WTC11 (cell line): ENCODE measurements at regions not wholly inside any gene's neighbourhood (a gene's known extent, or its start where the extent isn't known, plus 50 kb on each side); places are given as distances from the start of the nearest gene placed in this dataset.

Experiments
- ATAC-seq: fragments of 200-7000 bp; cut with Tn5 transposase; 2 replicates; pipeline ENCODE4 v1.10.0; 2021; ENCODE audit warnings: mild to moderate bottlenecking, moderate library complexity
- CTCF ChIA-PET: fragments of 300-600 bp; sonication (Branson Sonifier 250); formaldehyde crosslinking; loops from one replicate; lab custom pipeline; 2021; ENCODE audit warnings: antibody characterized with exemption; lab: Charles Lee
- POLR2A ChIA-PET: fragments of 350-600 bp; sonication (Branson Sonifier 250); formaldehyde crosslinking; loops from one replicate; lab custom pipeline; 2021; ENCODE audit warnings: antibody characterized with exemption; lab: Charles Lee
- DNase-seq: peaks from one replicate; pipeline ENCODE4 v3.0.0; 2021; ENCODE audit warnings: low spot score
- H3K27ac Mint-ChIP-seq: 2 replicates; pipeline ENCODE4 v1.8.0; 2021; ENCODE audit warnings: mixed read lengths
- H3K27me3 Mint-ChIP-seq: 2 replicates; pipeline ENCODE4 v1.8.0; 2021; ENCODE audit warnings: low read depth, mild to moderate bottlenecking, moderate library complexity, mixed read lengths
- H3K36me3 Mint-ChIP-seq: 2 replicates; pipeline ENCODE4 v1.8.0; 2021; ENCODE audit warnings: mixed read lengths
- H3K4me1 Mint-ChIP-seq: 2 replicates; pipeline ENCODE4 v1.8.0; 2022; ENCODE audit warnings: mixed read lengths
- H3K4me3 Mint-ChIP-seq: 2 replicates; pipeline ENCODE4 v1.8.0; 2021; ENCODE audit warnings: mild to moderate bottlenecking, moderate library complexity, mixed read lengths
- H3K9me3 Mint-ChIP-seq: 2 replicates; pipeline ENCODE4 v1.8.0; 2021; ENCODE audit warnings: mixed read lengths
- ATF1 ChIP-seq: sonication (generic); formaldehyde crosslinking; IDR thresholded peaks from 2 replicates; pipeline ENCODE4 v1.8.1; 2023; ENCODE audit warnings: mild to moderate bottlenecking, moderate library complexity, missing genetic modification reagents
- ATF2 ChIP-seq: sonication (generic); formaldehyde crosslinking; IDR thresholded peaks from 2 replicates; pipeline ENCODE4 v1.8.1; 2022; ENCODE audit warnings: low read depth, missing genetic modification reagents, borderline replicate concordance
- ATF3 ChIP-seq: sonication (generic); formaldehyde crosslinking; conservative IDR thresholded peaks from 2 replicates; pipeline ENCODE4 v1.8.1; 2022; ENCODE audit warnings: mild to moderate bottlenecking, missing genetic modification reagents
- ETV6 ChIP-seq: sonication (generic); formaldehyde crosslinking; IDR thresholded peaks from 2 replicates; pipeline ENCODE4 v1.8.1; 2022; ENCODE audit warnings: mild to moderate bottlenecking, missing genetic modification reagents
- GABPB1 ChIP-seq: sonication (generic); formaldehyde crosslinking; IDR thresholded peaks from 2 replicates; pipeline ENCODE4 v1.8.1; 2023; ENCODE audit warnings: mild to moderate bottlenecking, missing genetic modification reagents
- PRRX2 ChIP-seq: fragments of 250-450 bp; sonication (Bioruptor Pico); IDR thresholded peaks from 2 replicates; pipeline ENCODE4 v1.8.0; 2021; ENCODE audit warnings: mild to moderate bottlenecking
- TEAD4 ChIP-seq: sonication (generic); formaldehyde crosslinking; IDR thresholded peaks from 2 replicates; pipeline ENCODE4 v1.8.0; 2022; ENCODE audit warnings: mild to moderate bottlenecking, missing genetic modification reagents
- USF1 ChIP-seq: sonication (generic); formaldehyde crosslinking; IDR thresholded peaks from 2 replicates; pipeline ENCODE4 v1.8.0; 2022; ENCODE audit warnings: mild to moderate bottlenecking, missing genetic modification reagents
- ZNF396 ChIP-seq: fragments of 250-450 bp; sonication (Bioruptor Pico); IDR thresholded peaks from 2 replicates; pipeline ENCODE4 v1.8.0; 2021; ENCODE audit warnings: mild to moderate bottlenecking, moderate library complexity, borderline replicate concordance
- ZNF671 ChIP-seq: fragments of 250-450 bp; sonication (Bioruptor Pico); IDR thresholded peaks from 2 replicates; pipeline ENCODE4 v1.8.0; 2021; ENCODE audit warnings: mild to moderate bottlenecking
- TF ChIP-seq, protein P1 (sequence below): sonication (generic); formaldehyde crosslinking; IDR thresholded peaks from 2 replicates; pipeline ENCODE4 v1.8.1; 2023; ENCODE audit warnings: mild to moderate bottlenecking, missing genetic modification reagents, borderline replicate concordance
- TF ChIP-seq, protein P2 (sequence below): sonication (generic); formaldehyde crosslinking; IDR thresholded peaks from 2 replicates; pipeline ENCODE4 v1.8.0; 2022; ENCODE audit warnings: missing genetic modification reagents
- TF ChIP-seq, protein P3 (sequence below): sonication (generic); formaldehyde crosslinking; conservative IDR thresholded peaks from 2 replicates; pipeline ENCODE4 v1.8.1; 2023; ENCODE audit warnings: mild to moderate bottlenecking, low read depth, missing genetic modification reagents, moderate library complexity
- TF ChIP-seq, protein P4 (sequence below): sonication (generic); formaldehyde crosslinking; IDR thresholded peaks from 2 replicates; pipeline ENCODE4 v1.8.0; 2023; ENCODE audit warnings: missing genetic modification reagents

DNA sequence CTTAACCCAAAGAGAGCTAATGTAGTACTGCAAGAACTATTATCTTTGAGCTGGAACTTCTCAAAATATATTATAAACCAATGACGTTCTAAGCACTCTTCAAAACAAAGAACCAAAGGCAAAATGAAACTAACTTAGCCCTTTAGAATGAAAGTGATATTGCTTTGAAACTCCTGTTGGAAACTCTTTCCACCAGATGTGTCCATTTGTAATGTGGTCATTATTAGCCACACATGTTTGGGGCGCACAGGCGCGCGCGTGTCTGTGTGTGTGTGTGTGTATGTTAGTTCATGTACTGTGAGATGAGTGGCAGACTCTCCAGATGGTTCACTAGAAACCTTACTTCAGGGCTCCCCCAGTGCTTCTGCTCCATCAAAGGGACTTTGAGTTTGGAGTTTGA lies 323.4 kb downstream of the BCL11A start:
- CTCF ChIA-PET, result no interaction called here
- no peaks in the 10 kb centered on the region for H3K27me3 Mint-ChIP-seq

More for the DNA sequence above, 323.4 kb downstream of the BCL11A start:
- H3K36me3 Mint-ChIP-seq, result peaks cover 6% of the 10 kb centered on the region
- no peak for DNase-seq
- H3K27ac Mint-ChIP-seq, result no peak overlapping the region
- POLR2A ChIA-PET, result no interaction called here
- TF ChIP-seq ZNF396 (CRISPR knock-in tag) (no peak), ATF2 (no peak), USF1 (CRISPR knock-in tag) (no peak), GABPB1 (CRISPR knock-in tag) (no peak), PRRX2 (no peak), TEAD4 (CRISPR knock-in tag) (no peak), ATF1 (CRISPR knock-in tag) (no peak), ETV6 (no peak), ZNF671 (CRISPR knock-in tag) (no peak), ATF3 (CRISPR knock-in tag) (no peak)
- TF ChIP-seq, protein P1, sequence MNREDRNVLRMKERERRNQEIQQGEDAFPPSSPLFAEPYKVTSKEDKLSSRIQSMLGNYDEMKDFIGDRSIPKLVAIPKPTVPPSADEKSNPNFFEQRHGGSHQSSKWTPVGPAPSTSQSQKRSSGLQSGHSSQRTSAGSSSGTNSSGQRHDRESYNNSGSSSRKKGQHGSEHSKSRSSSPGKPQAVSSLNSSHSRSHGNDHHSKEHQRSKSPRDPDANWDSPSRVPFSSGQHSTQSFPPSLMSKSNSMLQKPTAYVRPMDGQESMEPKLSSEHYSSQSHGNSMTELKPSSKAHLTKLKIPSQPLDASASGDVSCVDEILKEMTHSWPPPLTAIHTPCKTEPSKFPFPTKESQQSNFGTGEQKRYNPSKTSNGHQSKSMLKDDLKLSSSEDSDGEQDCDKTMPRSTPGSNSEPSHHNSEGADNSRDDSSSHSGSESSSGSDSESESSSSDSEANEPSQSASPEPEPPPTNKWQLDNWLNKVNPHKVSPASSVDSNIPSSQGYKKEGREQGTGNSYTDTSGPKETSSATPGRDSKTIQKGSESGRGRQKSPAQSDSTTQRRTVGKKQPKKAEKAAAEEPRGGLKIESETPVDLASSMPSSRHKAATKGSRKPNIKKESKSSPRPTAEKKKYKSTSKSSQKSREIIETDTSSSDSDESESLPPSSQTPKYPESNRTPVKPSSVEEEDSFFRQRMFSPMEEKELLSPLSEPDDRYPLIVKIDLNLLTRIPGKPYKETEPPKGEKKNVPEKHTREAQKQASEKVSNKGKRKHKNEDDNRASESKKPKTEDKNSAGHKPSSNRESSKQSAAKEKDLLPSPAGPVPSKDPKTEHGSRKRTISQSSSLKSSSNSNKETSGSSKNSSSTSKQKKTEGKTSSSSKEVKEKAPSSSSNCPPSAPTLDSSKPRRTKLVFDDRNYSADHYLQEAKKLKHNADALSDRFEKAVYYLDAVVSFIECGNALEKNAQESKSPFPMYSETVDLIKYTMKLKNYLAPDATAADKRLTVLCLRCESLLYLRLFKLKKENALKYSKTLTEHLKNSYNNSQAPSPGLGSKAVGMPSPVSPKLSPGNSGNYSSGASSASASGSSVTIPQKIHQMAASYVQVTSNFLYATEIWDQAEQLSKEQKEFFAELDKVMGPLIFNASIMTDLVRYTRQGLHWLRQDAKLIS, result no peak
- TF ChIP-seq, protein P2, sequence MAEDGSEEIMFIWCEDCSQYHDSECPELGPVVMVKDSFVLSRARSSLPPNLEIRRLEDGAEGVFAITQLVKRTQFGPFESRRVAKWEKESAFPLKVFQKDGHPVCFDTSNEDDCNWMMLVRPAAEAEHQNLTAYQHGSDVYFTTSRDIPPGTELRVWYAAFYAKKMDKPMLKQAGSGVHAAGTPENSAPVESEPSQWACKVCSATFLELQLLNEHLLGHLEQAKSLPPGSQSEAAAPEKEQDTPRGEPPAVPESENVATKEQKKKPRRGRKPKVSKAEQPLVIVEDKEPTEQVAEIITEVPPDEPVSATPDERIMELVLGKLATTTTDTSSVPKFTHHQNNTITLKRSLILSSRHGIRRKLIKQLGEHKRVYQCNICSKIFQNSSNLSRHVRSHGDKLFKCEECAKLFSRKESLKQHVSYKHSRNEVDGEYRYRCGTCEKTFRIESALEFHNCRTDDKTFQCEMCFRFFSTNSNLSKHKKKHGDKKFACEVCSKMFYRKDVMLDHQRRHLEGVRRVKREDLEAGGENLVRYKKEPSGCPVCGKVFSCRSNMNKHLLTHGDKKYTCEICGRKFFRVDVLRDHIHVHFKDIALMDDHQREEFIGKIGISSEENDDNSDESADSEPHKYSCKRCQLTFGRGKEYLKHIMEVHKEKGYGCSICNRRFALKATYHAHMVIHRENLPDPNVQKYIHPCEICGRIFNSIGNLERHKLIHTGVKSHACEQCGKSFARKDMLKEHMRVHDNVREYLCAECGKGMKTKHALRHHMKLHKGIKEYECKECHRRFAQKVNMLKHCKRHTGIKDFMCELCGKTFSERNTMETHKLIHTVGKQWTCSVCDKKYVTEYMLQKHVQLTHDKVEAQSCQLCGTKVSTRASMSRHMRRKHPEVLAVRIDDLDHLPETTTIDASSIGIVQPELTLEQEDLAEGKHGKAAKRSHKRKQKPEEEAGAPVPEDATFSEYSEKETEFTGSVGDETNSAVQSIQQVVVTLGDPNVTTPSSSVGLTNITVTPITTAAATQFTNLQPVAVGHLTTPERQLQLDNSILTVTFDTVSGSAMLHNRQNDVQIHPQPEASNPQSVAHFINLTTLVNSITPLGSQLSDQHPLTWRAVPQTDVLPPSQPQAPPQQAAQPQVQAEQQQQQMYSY (CRISPR knock-in tag), result no peak
- TF ChIP-seq, protein P3, sequence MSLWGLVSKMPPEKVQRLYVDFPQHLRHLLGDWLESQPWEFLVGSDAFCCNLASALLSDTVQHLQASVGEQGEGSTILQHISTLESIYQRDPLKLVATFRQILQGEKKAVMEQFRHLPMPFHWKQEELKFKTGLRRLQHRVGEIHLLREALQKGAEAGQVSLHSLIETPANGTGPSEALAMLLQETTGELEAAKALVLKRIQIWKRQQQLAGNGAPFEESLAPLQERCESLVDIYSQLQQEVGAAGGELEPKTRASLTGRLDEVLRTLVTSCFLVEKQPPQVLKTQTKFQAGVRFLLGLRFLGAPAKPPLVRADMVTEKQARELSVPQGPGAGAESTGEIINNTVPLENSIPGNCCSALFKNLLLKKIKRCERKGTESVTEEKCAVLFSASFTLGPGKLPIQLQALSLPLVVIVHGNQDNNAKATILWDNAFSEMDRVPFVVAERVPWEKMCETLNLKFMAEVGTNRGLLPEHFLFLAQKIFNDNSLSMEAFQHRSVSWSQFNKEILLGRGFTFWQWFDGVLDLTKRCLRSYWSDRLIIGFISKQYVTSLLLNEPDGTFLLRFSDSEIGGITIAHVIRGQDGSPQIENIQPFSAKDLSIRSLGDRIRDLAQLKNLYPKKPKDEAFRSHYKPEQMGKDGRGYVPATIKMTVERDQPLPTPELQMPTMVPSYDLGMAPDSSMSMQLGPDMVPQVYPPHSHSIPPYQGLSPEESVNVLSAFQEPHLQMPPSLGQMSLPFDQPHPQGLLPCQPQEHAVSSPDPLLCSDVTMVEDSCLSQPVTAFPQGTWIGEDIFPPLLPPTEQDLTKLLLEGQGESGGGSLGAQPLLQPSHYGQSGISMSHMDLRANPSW, result no peak
- TF ChIP-seq, protein P4, sequence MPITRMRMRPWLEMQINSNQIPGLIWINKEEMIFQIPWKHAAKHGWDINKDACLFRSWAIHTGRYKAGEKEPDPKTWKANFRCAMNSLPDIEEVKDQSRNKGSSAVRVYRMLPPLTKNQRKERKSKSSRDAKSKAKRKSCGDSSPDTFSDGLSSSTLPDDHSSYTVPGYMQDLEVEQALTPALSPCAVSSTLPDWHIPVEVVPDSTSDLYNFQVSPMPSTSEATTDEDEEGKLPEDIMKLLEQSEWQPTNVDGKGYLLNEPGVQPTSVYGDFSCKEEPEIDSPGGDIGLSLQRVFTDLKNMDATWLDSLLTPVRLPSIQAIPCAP (CRISPR knock-in tag), result no peak
- H3K9me3 Mint-ChIP-seq, result peaks cover 34% of the 10 kb centered on the region
- no peak overlapping the region for H3K4me3 Mint-ChIP-seq
- ATAC-seq, result no peak
- H3K4me1 Mint-ChIP-seq, result no peaks in the 10 kb centered on the region
